NOMO-1 treated with dmso at 0.1 percent for 144 hours (cell line): ENCODE measurements at regions not wholly inside any gene's neighbourhood (a gene's known extent, or its start where the extent isn't known, plus 50 kb on each side); places are given as distances from the start of the nearest gene placed in this dataset.

ENCODE experiments used
- DNase-seq: peaks from one replicate; lab custom pipeline; 2025; ENCODE audit not compliant: unreplicated experiment; lab: John Stamatoyannopoulos, UW

DNA sequence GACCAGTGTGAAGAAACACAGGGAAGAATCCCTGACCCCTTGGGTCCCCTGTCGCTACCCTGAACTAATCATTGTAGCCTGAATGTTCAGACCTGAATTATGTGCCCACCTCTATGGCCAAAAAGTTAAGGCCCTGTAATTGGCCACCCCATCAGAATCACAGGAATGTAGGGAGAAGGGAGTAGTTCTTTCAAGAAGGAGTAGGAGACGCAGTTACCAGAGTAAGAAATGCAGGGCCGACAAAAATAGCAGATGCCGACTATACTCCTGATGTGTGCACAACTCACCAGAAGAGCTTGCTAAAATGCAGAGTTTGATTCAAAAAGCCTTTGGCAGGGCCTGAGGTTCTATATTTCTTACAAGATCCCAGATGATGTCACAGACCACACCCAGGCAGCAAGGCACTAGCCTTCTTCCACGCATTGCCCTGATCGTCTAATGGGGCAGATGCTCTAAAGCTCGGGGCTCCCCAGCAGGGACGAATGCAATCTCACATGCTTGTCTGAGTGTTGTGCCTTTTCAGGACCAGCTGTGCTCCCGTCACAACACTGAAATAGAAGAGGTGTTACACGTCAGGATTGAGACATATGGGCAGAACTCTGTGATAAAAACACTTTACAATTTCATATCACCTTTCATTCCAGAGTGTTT, 161.0 kb upstream of the FAM241A start:
- DNase-seq = no peak

GRCh38 chr4:111985426-111985825, 159.8 kb upstream of the FAM241A start:
- no peak for DNase-seq

DNA sequence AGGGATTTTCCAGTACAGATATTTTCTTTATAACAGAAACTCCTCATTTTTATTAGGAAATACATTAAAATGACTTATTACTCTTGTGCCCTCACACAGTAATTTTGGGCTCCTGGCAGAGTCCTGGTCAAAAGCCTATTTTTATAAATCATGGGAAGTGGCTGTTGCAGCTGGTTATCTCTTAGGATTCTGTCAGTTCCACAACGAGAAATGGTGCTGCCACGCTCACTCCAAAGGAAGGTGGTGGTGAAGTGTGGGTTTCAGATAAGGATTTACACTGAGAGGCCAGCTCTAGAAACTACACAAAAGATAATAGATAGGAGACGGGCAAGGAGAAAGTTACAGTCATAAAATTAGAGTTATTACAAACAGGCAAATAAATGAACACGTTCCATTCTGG, 159.2 kb upstream of the FAM241A start:
- no peak for DNase-seq

DNA sequence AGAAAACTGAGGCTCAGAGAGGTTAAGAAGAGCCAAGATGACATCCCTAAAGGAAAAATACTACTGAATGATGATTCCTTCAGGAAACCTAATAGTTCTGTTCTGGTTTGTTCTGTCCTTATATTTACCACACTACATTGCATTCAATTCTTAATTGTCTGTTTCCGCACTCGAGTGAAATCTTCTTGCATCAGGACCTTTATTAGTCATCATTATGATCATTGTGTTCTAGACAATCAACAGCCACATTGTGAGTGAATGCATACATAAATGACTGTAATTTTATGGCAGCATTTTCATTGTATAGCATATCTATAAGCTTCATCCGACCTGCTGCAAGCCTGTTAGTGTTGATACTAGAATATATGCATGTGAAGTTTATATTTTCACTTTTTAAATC, 156.7 kb upstream of the FAM241A start:
- DNase-seq = no peak

GRCh38 chr4:111989817-111990216, 155.4 kb upstream of the FAM241A start:
- DNase-seq = no peak

DNA sequence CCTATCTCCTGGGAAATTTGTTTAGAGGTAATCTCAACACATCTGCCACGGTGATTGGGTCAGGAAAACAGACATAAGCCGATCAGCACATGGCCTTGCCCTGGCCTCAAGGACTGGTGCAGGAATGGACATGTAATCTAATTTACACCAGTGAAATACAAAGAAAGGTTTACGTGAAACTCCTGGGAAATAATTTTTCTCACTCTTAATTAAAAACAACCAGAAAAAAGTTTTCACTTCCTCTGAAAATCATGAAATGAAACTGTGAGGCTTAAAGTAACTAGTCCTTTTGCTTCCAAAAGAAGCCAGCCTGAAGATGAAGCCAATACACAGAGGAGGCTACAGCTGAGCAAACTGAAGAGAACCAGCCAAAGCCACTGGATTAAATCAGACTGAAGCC, 154.1 kb upstream of the FAM241A start:
- DNase-seq = peak; percentile 3

GRCh38 chr4:111991797-111992196, 153.5 kb upstream of the FAM241A start:
- no peak for DNase-seq

DNA sequence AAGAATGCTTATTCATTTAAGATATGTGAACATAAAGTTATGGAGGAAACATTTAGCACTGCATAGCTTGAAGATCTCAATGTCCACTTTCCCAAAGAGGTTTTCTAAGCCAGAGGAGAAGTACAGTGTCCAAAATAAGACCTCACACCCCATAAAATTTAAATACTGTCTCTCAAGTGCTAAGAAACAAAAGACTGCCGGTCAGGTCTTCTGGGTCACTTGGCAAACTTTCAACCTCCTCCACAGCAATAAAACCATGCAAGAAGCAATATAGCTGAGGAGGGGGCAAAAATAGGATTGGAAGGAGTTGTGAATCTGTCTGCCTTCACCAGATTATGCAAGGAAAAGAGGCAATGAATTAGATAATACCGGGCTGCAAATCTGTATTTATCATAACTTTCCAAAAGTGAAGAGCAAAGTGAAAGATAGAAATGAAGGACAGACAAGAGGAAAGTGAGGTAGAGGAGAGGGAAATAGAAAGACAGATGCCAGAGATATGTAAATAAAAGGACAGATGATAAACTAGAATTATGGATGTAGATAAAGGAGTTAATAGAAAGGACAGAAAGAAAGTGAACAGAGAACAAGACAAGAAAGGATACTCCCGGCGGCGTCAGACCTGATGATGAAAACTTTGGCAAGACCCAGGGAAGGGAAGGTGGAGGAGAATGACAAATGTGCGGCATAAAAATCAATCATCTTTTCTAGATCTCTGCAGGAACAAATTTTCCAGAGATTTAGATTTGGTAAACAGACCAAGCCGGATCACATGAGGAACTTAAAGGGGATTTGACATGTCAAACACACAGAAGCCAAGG, 152.7 kb upstream of the FAM241A start:
- DNase-seq = no peak

GRCh38 chr4:111994392-111994791, 150.9 kb upstream of the FAM241A start:
- DNase-seq = no peak

DNA sequence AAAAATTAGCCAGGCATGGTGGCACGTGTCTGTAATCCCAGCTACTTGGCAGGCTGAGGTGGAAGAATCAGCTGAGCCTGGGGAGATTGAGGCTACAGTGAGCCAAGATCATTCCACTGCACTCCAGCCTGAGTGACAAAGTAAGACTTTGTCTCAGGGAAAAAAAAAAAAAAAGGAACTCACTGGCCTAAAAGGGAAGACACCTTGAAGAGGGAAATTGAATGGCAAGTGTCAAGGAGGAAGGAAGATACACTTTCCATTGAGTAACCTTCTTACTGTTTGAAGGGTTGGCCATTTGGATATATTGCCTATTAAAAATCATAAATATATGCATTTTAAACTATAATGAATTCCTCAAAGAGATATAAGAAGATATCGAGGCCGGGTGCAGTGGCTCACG, 147.5 kb upstream of the FAM241A start:
- no peak for DNase-seq

GRCh38 chr4:111999801-112000200, 145.5 kb upstream of the FAM241A start:
- no peak for DNase-seq

DNA sequence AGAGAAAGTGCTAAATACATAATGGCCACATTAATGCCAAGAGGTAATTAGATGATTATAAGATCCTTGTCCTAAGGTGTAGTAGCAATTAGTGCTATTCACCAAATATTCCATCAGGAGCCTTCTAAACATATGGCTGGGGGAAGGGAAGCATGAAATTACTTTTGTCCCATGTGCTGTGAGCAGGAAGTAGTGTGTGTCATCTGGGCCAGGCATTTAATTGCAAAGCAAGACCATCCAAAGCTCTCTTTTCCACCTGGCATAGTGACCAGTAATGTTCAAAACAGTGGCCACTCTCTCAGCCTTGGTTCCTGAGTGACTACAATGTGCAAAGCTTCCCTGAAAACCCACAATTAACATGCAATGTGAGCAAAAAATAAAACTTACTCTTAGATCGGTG, 144.2 kb upstream of the FAM241A start:
- no peak for DNase-seq

DNA sequence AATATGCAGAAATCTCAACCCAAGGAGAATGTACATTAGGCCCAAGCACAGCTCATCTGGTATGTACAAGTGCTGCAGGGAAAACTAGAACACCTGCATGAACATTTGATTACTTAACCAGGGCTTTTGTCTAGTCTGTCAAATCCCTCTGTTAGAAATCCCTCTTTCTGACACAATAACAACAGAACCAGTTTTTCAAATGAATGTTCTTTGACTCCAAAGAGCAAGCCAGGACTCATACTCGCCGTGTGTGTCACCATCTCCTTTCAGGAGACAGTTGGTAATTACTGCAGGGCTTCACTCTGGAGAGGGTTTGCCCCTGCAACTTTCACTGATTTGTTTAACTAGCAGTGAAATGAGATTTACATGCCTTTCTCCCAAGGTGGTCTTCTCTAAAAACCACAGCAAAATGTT, 143.0 kb upstream of the FAM241A start:
- DNase-seq = no peak

DNA sequence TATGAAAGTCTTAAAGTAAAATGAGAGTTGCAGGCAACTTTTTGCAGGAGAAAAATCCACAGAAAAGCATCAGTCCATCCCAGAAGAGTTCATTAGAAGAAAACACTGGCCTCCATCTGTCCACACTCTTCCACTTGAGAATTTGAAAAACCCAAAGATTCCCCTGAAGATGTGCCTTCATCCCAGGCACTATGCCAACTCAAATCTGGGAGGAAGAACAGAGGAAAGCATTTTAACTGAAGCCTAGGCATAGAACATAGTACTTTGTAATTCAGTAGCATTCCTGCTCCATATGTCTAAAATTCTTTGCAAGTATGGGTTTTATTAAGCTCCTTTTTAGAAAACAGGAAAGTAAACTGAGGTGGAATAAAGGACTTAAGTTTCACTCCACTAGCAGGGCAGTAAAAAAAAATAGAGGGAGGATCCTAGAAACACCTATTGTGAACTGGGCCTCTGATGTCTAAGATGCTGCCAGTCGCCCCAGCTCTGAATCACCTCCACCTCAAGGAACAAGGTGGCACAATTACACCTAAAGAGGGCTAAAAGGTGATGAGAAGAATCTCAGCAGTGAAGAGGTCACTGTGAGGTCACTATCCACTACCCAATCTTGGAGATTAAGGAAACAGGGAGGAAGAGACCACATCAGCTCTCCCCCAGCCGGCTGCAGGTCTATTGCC, 141.9 kb upstream of the FAM241A start:
- DNase-seq = no peak

DNA sequence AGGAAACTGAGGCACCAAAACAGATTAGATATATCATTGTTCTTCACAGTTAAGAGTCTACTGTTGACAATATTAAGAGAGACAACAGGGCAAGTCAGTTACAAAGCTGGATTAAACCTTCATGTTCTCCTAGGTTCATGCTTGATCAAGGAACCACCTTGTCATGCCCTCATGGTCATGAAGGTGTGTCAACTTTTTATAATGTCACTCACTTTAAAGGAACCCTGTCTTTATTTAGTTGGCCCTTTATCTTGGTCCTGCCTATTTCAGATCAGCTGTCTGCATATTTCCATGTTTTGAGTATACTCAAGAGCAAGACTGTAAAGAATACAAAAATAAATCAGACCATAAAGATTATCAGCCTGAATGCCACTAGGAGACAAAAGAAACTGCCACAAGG, 140.2 kb upstream of the FAM241A start:
- DNase-seq = no peak

DNA sequence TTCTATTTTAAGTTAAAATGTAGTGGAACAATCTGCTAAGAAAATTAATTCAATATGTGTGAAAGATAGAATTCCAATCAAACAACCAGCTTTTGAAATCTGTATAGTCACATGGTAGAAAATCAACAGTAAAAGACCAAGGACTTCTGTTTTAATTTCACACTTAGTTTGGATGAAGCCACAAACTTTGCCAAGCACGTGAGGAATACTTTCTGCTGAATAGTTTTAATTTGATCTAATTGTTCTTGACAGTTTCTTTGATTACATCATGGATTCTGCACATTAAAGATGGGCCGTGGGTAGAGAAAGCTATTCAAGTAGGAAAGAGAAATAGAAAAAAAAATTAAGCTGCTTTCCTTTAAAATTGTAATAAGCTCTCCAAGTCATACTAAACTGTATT, 137.9 kb upstream of the FAM241A start:
- no peak for DNase-seq

- no peak for DNase-seq
Observed at GRCh38 chr4:112015960-112016359, 129.3 kb upstream of the FAM241A start.

DNA sequence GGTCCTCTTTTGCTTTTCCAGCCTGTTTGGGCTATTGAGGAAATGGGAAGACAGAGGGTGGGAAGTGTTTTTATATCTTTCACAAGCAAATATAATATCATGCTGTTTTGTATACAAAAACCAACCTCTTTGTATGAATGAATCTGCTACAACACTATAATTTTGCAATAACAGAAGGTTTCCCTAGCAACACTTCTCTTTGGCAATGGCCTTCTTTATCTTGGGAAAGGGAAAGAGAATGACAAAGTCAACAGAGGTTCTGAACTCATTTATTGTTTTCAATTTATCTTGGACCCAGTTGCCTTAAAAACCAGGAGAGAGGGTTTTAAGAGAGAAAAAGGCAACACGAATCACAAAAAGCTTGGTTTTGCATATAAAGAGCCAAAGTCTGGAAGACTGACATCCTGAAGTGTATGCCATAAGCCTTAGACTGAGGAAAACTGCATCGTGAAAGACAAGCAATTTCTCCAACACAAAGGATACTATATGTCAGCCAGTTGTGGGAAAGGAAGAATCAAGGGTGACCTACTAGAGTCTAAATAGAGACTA, 121.8 kb upstream of the FAM241A start:
- DNase-seq = no peak

DNA sequence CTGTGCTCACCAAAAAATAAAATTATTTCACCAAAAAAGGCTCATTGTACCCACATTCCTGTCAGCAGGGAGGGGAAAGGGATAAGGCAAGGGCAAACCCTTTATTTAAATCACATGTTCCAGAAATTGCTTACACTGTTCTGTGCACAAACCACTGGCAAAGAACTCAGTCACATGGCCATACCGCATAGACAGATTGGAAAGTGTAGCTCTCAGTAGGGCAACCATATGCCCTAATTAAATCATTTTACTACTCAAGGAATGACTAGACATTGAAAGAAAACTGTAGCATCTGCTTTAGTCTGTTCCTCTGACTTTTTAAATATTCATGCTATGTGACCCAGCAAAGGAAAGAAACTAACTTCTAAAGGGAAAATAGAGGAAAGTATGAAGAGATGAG, 119.2 kb upstream of the FAM241A start:
- DNase-seq = no peak

GRCh38 chr4:112029771-112030171, 115.5 kb upstream of the FAM241A start:
- no peak for DNase-seq

GRCh38 chr4:112031712-112032328, 113.4 kb upstream of the FAM241A start:
- DNase-seq = no peak
